ENCODE measurements at regions not wholly inside any gene's neighbourhood (a gene's known extent, or its start where the extent isn't known, plus 50 kb on each side); places are given as distances from the start of the nearest gene placed in this dataset.

GRCh38 chr20:60652615-60653014, 599.4 kb upstream of the CDH4 start:
- no peak for DNase-seq

- no peak for DNase-seq
These were observed 598.8 kb upstream of the CDH4 start for GRCh38 chr20:60653111-60653845.

GRCh38 chr20:60658681-60659080, 593.4 kb upstream of the CDH4 start:
- DNase-seq, result no peak

GRCh38 chr20:60659240-60659639, 592.8 kb upstream of the CDH4 start:
- no peak for DNase-seq

- no peak for DNase-seq
These were observed 589.8 kb upstream of the CDH4 start for GRCh38 chr20:60662307-60662706.

- no peak for DNase-seq
These were observed 588.0 kb upstream of the CDH4 start for GRCh38 chr20:60664106-60664505.

- DNase-seq, result no peak
These were observed 584.4 kb upstream of the CDH4 start for GRCh38 chr20:60667641-60668040.

GRCh38 chr20:60669211-60669610, 582.9 kb upstream of the CDH4 start:
- DNase-seq, result no peak

GRCh38 chr20:60676011-60676410, 576.0 kb upstream of the CDH4 start:
- DNase-seq, result no peak

- no peak for DNase-seq
These were observed 574.2 kb upstream of the CDH4 start for GRCh38 chr20:60677819-60678218.

- DNase-seq, result no peak
These were observed 571.5 kb upstream of the CDH4 start for GRCh38 chr20:60680554-60680953.

GRCh38 chr20:60687213-60687612, 564.8 kb upstream of the CDH4 start:
- DNase-seq, result no peak

- DNase-seq, result peak in 1 of 2 experiments; percentile 23
These were observed 561.3 kb upstream of the CDH4 start for GRCh38 chr20:60690771-60691170.

- DNase-seq, result no peak
These were observed 560.0 kb upstream of the CDH4 start for GRCh38 chr20:60691966-60692615.

GRCh38 chr20:60693496-60694133, 558.4 kb upstream of the CDH4 start:
- no peak for DNase-seq

- no peak for DNase-seq
These were observed 557.3 kb upstream of the CDH4 start for GRCh38 chr20:60694763-60695162.

GRCh38 chr20:60695226-60696000, 556.6 kb upstream of the CDH4 start:
- DNase-seq, result no peak

- no peak for DNase-seq
These were observed 554.8 kb upstream of the CDH4 start for GRCh38 chr20:60697252-60697651.

GRCh38 chr20:60700728-60701127, 551.3 kb upstream of the CDH4 start:
- no peak for DNase-seq

- no peak for DNase-seq
These were observed 547.9 kb upstream of the CDH4 start for GRCh38 chr20:60704147-60704546.

GRCh38 chr20:60713396-60713795, 538.7 kb upstream of the CDH4 start:
- DNase-seq, result no peak

GRCh38 chr20:60715172-60715571, 536.9 kb upstream of the CDH4 start:
- DNase-seq, result no peak

GRCh38 chr20:60718743-60719480, 533.1 kb upstream of the CDH4 start:
- DNase-seq, result no peak

All from NCI-H446 (cell line).